Stimulated activated naive CD4-positive, alpha-beta T cell treated with Interleukin-2 at 50 U/mL for 16 hours (primary cell): ENCODE measurements at regions not wholly inside any gene's neighbourhood (a gene's known extent, or its start where the extent isn't known, plus 50 kb on each side); places are given as distances from the start of the nearest gene placed in this dataset.
"Not testable (repeated sequence)": the region's sequence is repeated elsewhere in the genome, so short reads cannot be mapped to it uniquely, and the experiment has no call there.

Experiments used
- DNase-seq: peaks from one replicate; lab custom pipeline; 2025; lab: John Stamatoyannopoulos, UW

- no peak for DNase-seq
Observed at GRCh38 chr4:179586460-179586859, 2144.2 kb upstream of the AGA start.

GRCh38 chr4:179595671-179596410 is 2153.6 kb upstream of the AGA start:
- DNase-seq, result no peak

GRCh38 chr4:179596621-179597020 is 2154.4 kb upstream of the AGA start:
- DNase-seq, result no peak

DNA sequence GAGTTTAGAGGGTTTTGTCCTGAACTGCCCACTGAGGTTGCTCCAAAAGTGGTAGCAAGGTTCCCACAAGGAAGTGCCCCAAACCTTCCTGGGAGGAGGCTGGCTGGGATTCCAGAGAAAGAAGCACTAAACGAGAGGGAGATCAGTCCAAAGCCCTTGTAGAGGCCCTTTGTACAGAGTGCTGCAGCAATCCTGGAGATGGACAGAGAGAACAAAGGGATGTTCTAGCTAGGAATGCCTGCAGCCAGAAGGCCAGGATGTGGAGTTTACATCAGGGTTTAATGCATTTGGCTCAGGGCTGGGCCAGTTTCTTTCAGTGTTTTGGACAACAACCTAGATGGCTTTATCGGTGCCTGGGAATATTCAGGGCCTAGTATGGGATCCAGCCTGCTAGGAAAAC is 2155.1 kb upstream of the AGA start:
- DNase-seq, result no peak

GRCh38 chr4:179601671-179602070 is 2159.4 kb upstream of the AGA start:
- DNase-seq, result no peak

- DNase-seq, result no peak
Observed at GRCh38 chr4:179605196-179605595, 2163.0 kb upstream of the AGA start.

DNA sequence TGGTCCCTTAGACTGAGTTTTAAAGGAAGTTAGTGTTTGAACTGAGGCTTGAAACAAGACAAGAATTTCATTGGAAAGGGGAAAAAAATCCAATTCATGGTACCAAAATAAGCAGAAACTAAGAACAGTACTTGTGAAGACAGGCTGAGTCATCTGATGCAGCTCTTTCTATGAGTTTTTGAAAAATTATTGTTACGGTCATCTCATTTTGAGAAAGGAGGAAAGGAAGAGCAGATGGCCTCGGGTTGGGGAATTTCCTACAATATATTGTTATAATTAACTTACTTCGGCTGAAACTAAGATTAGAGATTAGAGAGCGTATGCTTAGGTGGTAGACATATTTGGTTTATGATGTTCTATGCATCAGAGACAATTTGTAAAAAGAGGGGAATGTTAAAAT is 2164.8 kb upstream of the AGA start:
- DNase-seq, result no peak

GRCh38 chr4:179615704-179616103 is 2173.5 kb upstream of the AGA start:
- DNase-seq, result no peak

GRCh38 chr4:179618966-179619365 is 2176.7 kb upstream of the AGA start:
- no peak for DNase-seq

- DNase-seq, result no peak
Observed at GRCh38 chr4:179624768-179625181, 2182.5 kb upstream of the AGA start.

- no peak for DNase-seq
Observed at GRCh38 chr4:179625406-179625805, 2183.2 kb upstream of the AGA start.

DNA sequence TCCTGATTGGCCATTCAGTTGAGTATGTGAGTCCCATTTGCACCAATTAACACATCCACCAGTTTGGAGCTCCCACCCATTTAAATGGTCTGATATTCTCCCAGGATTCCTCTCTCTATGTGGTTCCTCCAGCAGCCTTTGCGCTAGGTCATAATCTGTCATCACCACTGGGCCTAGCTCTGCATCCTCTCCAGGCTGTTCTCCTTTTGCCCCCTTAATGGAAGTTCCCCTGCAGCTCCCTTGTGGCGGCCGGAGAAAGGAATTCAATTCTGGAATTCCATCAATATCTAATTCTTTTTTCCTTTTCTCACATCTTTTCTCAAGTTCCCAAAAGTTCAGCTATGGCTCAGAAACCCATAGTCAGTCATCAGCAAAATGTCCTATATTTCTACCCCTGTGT is 2184.4 kb upstream of the AGA start:
- no peak for DNase-seq

- DNase-seq, result no peak
Observed at GRCh38 chr4:179631321-179631720, 2189.1 kb upstream of the AGA start.

- DNase-seq, result no peak
Observed at GRCh38 chr4:179634862-179635261, 2192.6 kb upstream of the AGA start.

DNA sequence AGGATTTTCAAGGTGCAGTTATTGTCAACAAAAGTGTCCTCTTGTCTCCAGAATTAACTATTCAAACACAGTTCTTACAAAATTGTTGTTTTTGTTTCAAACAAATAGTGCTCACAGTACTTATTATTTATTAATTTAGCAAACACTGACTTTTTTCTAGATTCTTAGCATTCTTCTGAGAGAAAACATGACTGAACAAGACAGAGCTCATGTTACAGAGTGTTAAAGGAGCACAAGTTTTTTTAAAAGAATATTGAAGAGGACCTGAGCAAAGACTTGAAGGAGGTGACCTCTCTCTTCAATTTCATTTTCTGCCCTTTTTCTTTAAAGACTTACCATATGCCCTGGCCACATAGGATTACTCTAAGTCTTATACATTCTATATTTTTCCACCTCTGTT is 2220.3 kb upstream of the AGA start:
- no peak for DNase-seq

- DNase-seq, result no peak
Observed at GRCh38 chr4:179663641-179664429, 2221.6 kb upstream of the AGA start.

- no peak for DNase-seq
Observed at GRCh38 chr4:179664430-179665027, 2222.3 kb upstream of the AGA start.

DNA sequence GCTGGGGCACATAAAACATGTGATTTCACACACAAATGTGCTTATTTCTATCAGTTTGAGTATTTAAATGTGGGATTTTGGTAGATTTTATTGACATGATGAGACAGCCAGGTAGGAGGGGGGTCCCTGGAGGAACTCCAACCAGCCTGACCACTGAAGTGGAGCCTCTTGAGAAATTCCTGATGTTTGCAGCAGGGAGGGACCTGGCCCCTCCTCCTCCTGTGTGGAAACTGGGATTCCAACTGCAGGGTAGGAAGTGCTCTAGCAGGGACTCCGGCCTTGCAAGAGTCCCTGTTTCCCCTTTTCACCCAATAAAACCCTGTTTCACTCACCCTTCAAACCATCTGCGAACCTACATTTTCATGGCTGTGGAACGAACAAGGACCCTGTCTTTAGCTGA is 2224.0 kb upstream of the AGA start:
- DNase-seq, result no peak

- DNase-seq, result no peak
Observed at GRCh38 chr4:179671609-179672008, 2229.4 kb upstream of the AGA start.

DNA sequence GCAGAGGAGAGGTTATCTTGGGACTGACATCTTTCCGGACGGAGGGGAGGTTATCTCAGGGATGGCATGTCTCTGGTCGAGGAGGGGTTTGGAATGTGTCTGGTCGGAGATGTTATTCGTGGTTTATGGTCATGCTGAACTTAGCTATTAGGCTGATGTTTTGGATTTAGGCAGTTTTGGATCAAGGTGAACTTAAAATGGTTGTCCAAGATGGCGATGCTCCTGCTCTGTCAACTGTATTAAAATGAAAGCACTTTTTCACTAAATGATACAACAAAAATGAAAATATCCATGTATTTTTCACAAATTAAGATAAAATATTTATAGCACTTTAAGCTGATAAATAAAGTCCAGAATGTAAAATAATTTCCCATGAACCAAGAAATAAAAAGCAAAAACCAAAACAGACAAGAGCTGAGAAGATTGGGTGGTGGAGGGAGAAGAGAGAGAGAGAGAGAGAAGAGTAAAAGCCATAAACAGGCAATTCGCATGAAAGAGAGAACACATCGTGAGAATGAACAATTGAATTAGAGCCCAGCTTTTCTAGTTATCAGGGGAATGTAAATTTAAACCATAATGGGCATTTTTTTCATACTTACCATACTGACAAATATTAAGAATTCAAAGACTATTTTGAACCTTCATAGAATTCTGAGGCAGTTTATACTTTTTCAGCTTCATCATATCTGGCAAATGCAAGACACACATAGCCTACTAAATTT is 2236.0 kb upstream of the AGA start:
- no peak for DNase-seq

GRCh38 chr4:179683661-179684060 is 2241.4 kb upstream of the AGA start:
- not testable (repeated sequence) for DNase-seq

DNA sequence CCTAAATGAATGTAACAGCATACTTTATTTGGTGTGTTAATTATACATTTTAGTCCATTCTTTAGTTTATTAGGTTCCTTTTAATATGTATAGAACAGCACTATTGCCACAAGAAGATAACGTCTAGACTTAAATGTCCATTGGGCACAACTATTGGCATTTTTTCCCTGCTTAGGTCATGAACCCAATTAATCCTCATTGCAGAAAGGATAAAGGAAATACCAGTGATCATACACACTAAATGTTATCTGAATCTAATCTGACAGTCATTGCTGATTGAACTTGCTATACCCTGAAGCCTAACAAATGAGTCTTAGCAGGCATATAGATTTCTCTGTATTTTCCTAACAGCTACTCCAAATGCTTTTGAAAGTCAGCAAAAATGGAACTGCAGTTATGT is 2250.0 kb upstream of the AGA start:
- no peak for DNase-seq

GRCh38 chr4:179695175-179695574 is 2252.9 kb upstream of the AGA start:
- no peak for DNase-seq
